Esophagus muscularis mucosa (tissue), 4 donors: ENCODE measurements at regions not wholly inside any gene's neighbourhood (a gene's known extent, or its start where the extent isn't known, plus 50 kb on each side); places are given as distances from the start of the nearest gene placed in this dataset.

ENCODE experiments used
- CTCF ChIP-seq, 3 experiments: fragments of 200-600 bp in 2 of 3; fragments of 450-650 bp in 1 of 3; sonication (generic) in 2 of 3; IDR thresholded peaks; one replicate each; pipeline ENCODE4 v1.5.1; 2017 to 2019; ENCODE audit warnings: antibody characterized with exemption in 3 of 3, mild to moderate bottlenecking in 2 of 3, moderate library complexity in 1 of 3
- EP300 ChIP-seq: sonication (generic); formaldehyde crosslinking; IDR thresholded peaks from one replicate; pipeline ENCODE4 v1.6.1; 2017; ENCODE audit warnings: antibody characterized with exemption
- POLR2A ChIP-seq: fragments of 450-650 bp; IDR thresholded peaks from one replicate; pipeline ENCODE4 v1.6.1; 2017; ENCODE audit warnings: antibody characterized with exemption, moderate library complexity, mild to moderate bottlenecking, low read depth
- POLR2AphosphoS5 ChIP-seq, 2 donors: sonication (generic); formaldehyde crosslinking; IDR thresholded peaks; one replicate each; pipeline ENCODE4 v1.6.1; 2017; ENCODE audit warnings: antibody characterized with exemption in 2 of 2

- TF ChIP-seq CTCF (IDR thresholded peaks at IDR 0.05) (no peak), POLR2A (no peak), EP300 (no peak), POLR2AphosphoS5 (IDR thresholded peaks at IDR 0.05) (no peak)
Measured at GRCh38 chr18:70627182-70627802, 338.4 kb downstream of the SOCS6 start.
